Stomach (tissue), 8 donors: ENCODE measurements at regions not wholly inside any gene's neighbourhood (a gene's known extent, or its start where the extent isn't known, plus 50 kb on each side); places are given as distances from the start of the nearest gene placed in this dataset.

Experiments
- DNase-seq, 2 donors: peaks; one replicate each; pipeline versions ENCODE4 v3.0.0 to v3.0.0-alpha.2; 2013 to 2019
- H3K27ac ChIP-seq, 5 donors: fragments of 200-600 bp in 4 of 5; sonication (generic) in 4 of 5; one replicate each; pipeline ENCODE4 v1.5.1; 2013 to 2019; ENCODE audit warnings: mild to moderate bottlenecking in 1 of 5, moderate library complexity in 1 of 5
- H3K27me3 ChIP-seq, 3 donors: fragments of 200-600 bp; sonication (generic); one replicate each; pipeline ENCODE4 v1.5.1; 2017 to 2019; ENCODE audit warnings: mixed run types in 1 of 3
- H3K36me3 ChIP-seq, 4 donors: fragments of 200-600 bp; sonication (generic); 1 replicate in 3 of 4; 2 replicates in 1 of 4; pipeline ENCODE4 v1.5.1; 2016 to 2019
- H3K4me1 ChIP-seq, 4 donors: fragments of 200-600 bp; sonication (generic); one replicate each; pipeline ENCODE4 v1.5.1; 2016 to 2019
- H3K4me3 ChIP-seq, 4 donors: fragments of 200-600 bp; sonication (generic) in 3 of 4; one replicate each; pipeline ENCODE4 v1.5.1; 2016 to 2019; ENCODE audit warnings: mild to moderate bottlenecking in 1 of 4
- H3K9me3 ChIP-seq, 4 donors: fragments of 200-600 bp; sonication (generic); one replicate each; pipeline ENCODE4 v1.5.1; 2016 to 2019
- CTCF ChIP-seq, 7 experiments: fragments of 450-650 bp in 4 of 7; fragments of 200-600 bp in 3 of 7; sonication (generic) in 3 of 7; IDR thresholded peaks; one replicate each; pipeline ENCODE4 v1.5.1; 2016 to 2019; ENCODE audit warnings: antibody characterized with exemption in 7 of 7, control low read depth in 2 of 7, mild to moderate bottlenecking in 1 of 7
- EP300 ChIP-seq: sonication (generic); formaldehyde crosslinking; IDR thresholded peaks from one replicate; pipeline ENCODE4 v1.6.1; 2017; ENCODE audit warnings: antibody characterized with exemption
- POLR2A ChIP-seq, 4 donors: fragments of 450-650 bp; IDR thresholded peaks; one replicate each; pipeline ENCODE4 v1.6.1; 2016; ENCODE audit warnings: antibody characterized with exemption in 4 of 4, control low read depth in 2 of 4, mild to moderate bottlenecking in 1 of 4, moderate library complexity in 1 of 4
- POLR2AphosphoS5 ChIP-seq, 3 donors: sonication (generic); formaldehyde crosslinking; IDR thresholded peaks; one replicate each; pipeline ENCODE4 v1.6.1; 2016; ENCODE audit warnings: antibody characterized with exemption in 3 of 3
- WGBS, 5 donors: extraction: QIAGEN DNeasy Blood & Tissue Kit in 3 of 5; methylation state at CpG; one replicate each; pipeline versions ENCODE4 v1.1.5 to v1.1.7; 2013 to 2018; 5-methylcytosine and 5-hydroxymethylcytosine counted together
- intact Hi-C: fragments of 100-400 bp; cut with DNase I; formaldehyde crosslinking; loops from one replicate; pipeline ENCODE4 v1.15.1; 2023; ENCODE audit warnings: low total_unique reads
- donor health status: healthy with polysubstance abuse.
- donor health status: Bipolar disorder and iron deficiency.
- donor health status: healthy.

- TF ChIP-seq CTCF (IDR thresholded peaks at IDR 0.05) (no peak), POLR2AphosphoS5 (IDR thresholded peaks at IDR 0.05) (no peak), POLR2A (IDR thresholded peaks at IDR 0.05) (no peak), EP300 (no peak)
- H3K4me3 ChIP-seq = no peak overlapping the region
- no peak overlapping the region for H3K27ac ChIP-seq
- intact Hi-C loops = no loop called here
- no peaks in the 10 kb centered on the region for H3K36me3 ChIP-seq
- no peak for DNase-seq
- 63 to 83% (median 72%) methylated on average over 2 of the region's 2 CpGs for WGBS, 5 donors
- no peaks in the 10 kb centered on the region for H3K27me3 ChIP-seq
- H3K9me3 ChIP-seq = peaks cover 0 to 19% (median 0%) of the 10 kb centered on the region in 4 donors
- H3K4me1 ChIP-seq = no peaks in the 10 kb centered on the region
Measured at GRCh38 chr2:79275197-79275596, 115.6 kb upstream of the REG3A start.

GRCh38 chr2:79272616-79273015 is 113.1 kb upstream of the REG3A start:
- H3K36me3 ChIP-seq = no peaks in the 10 kb centered on the region
- H3K4me1 ChIP-seq = no peaks in the 10 kb centered on the region
- H3K27ac ChIP-seq = no peak overlapping the region
- H3K27me3 ChIP-seq = no peaks in the 10 kb centered on the region
- TF ChIP-seq EP300 (no peak), CTCF (IDR thresholded peaks at IDR 0.05) (no peak), POLR2A (IDR thresholded peaks at IDR 0.05) (no peak), POLR2AphosphoS5 (IDR thresholded peaks at IDR 0.05) (no peak)
- no peak for DNase-seq
- H3K9me3 ChIP-seq = peaks cover 0 to 19% (median 0%) of the 10 kb centered on the region in 4 donors
- intact Hi-C loops = no loop called here
- H3K4me3 ChIP-seq = no peak overlapping the region

GRCh38 chr2:79271456-79271855 is 111.9 kb upstream of the REG3A start:
- Histone ChIP-seq H3K27me3 (no peaks in the 10 kb centered on the region), H3K36me3 (no peaks in the 10 kb centered on the region), H3K4me3 (no peak overlapping the region), H3K9me3 (peaks cover 0 to 19% (median 0%) of the 10 kb centered on the region in 4 donors), H3K27ac (no peak overlapping the region), H3K4me1 (no peaks in the 10 kb centered on the region)
- intact Hi-C loops = no loop called here
- TF ChIP-seq CTCF (IDR thresholded peaks at IDR 0.05) = no peak
- no peak for TF ChIP-seq EP300
- no peak for TF ChIP-seq POLR2A (IDR thresholded peaks at IDR 0.05)
- TF ChIP-seq POLR2AphosphoS5 (IDR thresholded peaks at IDR 0.05) = no peak
- 33 to 53% (median 43%) methylated on average over 3 of the region's 3 CpGs for WGBS, 5 donors
- no peak for DNase-seq

GRCh38 chr2:79260848-79261247 is 101.3 kb upstream of the REG3A start:
- no peak overlapping the region for H3K27ac ChIP-seq
- no peak overlapping the region for H3K4me3 ChIP-seq
- TF ChIP-seq CTCF (IDR thresholded peaks at IDR 0.05) (no peak), POLR2A (IDR thresholded peaks at IDR 0.05) (no peak), POLR2AphosphoS5 (IDR thresholded peaks at IDR 0.05) (no peak), EP300 (no peak)
- H3K9me3 ChIP-seq = no peaks in the 10 kb centered on the region
- intact Hi-C loops = no loop called here
- no peaks in the 10 kb centered on the region for H3K27me3 ChIP-seq
- no peak for DNase-seq
- no peaks in the 10 kb centered on the region for H3K4me1 ChIP-seq
- whole genome bisulfite sequencing, 5 donors = 90 to 95% (median 91%) methylated on average over 2 of the region's 2 CpGs
- no peaks in the 10 kb centered on the region for H3K36me3 ChIP-seq
